ENCODE measurements at regions not wholly inside any gene's neighbourhood (a gene's known extent, or its start where the extent isn't known, plus 50 kb on each side); places are given as distances from the start of the nearest gene placed in this dataset.

DNA sequence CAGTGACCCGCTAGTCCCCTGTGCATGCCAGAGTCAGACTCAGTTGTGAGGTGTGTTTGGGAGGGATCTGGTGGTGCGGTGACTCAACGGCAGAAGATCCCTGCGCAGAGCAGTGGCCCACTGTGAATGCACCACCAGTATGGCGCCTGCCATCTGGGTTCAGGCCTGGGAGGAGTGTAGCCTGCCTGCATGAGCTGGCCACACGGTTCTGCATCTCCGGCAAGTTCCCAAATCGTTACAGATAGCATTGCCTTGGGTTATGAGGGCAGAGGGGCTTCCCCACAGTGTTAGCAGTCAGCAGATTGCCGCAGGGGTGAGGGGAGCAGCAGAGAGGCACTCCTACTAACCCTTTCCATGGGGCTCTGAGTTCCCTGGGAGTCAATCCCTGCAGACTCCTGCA, 629.6 kb downstream of the TLL1 start:
- DNase-seq (ENCODE audit: low spot score) = no peak

DNA sequence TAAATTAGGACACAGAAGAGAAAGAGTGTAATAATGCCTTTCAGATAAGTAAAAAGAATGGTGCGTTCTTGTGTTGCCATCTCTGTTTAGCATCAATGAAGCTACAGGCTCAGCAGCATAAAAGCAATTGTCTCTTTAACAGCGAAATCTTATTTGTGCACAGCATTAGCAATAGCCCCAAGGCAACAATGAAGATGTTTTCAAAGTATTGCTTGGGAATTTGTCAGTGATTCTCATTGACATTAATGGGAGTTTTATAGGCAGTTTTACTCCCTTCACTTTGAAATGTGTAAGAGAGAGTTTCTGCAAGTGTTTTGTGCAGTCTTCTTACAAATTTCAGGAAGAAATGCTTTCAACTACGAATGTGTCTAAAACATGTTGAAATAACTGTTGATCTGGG, 633.0 kb downstream of the TLL1 start:
- no peak for DNase-seq (ENCODE audit: low spot score)
- TF ChIP-seq CTCF (IDR thresholded peaks at IDR 0.05; ENCODE audit: extremely low read depth, missing control alignments) = no peak

More for the DNA sequence above, 629.6 kb downstream of the TLL1 start:
- no peak for TF ChIP-seq CTCF (IDR thresholded peaks at IDR 0.05; ENCODE audit: extremely low read depth, missing control alignments)

GRCh38 chr4:166512267-166512666, 639.2 kb downstream of the TLL1 start:
- TF ChIP-seq CTCF (IDR thresholded peaks at IDR 0.05; ENCODE audit: extremely low read depth, missing control alignments) = no peak
- DNase-seq (ENCODE audit: low spot score) = no peak

- no peak for DNase-seq (ENCODE audit: low spot score)
- TF ChIP-seq CTCF (IDR thresholded peaks at IDR 0.05; ENCODE audit: extremely low read depth, missing control alignments) = no peak
These were observed 645.3 kb downstream of the TLL1 start for GRCh38 chr4:166518315-166518714.

- TF ChIP-seq CTCF (IDR thresholded peaks at IDR 0.05; ENCODE audit: extremely low read depth, missing control alignments) = no peak
- no peak for DNase-seq (ENCODE audit: low spot score)
These were observed 645.7 kb downstream of the TLL1 start for GRCh38 chr4:166518776-166519175.

GRCh38 chr4:166519774-166520173, 646.7 kb downstream of the TLL1 start:
- no peak for TF ChIP-seq CTCF (IDR thresholded peaks at IDR 0.05; ENCODE audit: extremely low read depth, missing control alignments)
- no peak for DNase-seq (ENCODE audit: low spot score)

- TF ChIP-seq CTCF (IDR thresholded peaks at IDR 0.05; ENCODE audit: extremely low read depth, missing control alignments) = no peak
- DNase-seq (ENCODE audit: low spot score) = no peak
These were observed 654.5 kb downstream of the TLL1 start for GRCh38 chr4:166527500-166527899.
